Mesenchymal stem cell (in vitro differentiated cells and primary cell): ENCODE measurements at regions not wholly inside any gene's neighbourhood (a gene's known extent, or its start where the extent isn't known, plus 50 kb on each side); places are given as distances from the start of the nearest gene placed in this dataset.
A peak's percentile ranks its signal among the peaks of the same experiment; 100 is the strongest.

Source experiments
- DNase-seq: peaks from one replicate; pipeline ENCODE4 v3.0.0-alpha.2; 2013
- H2AFZ ChIP-seq: one replicate; pipeline ENCODE4 v1.6.1; 2013; ENCODE audit warnings: low read depth, mild to moderate bottlenecking, control low read depth, inconsistent platforms, low read length, moderate library complexity
- H2AK5ac ChIP-seq: 2 replicates; pipeline ENCODE4 v1.6.1; 2013; ENCODE audit warnings: low read length, moderate library complexity, mild to moderate bottlenecking, inconsistent platforms; ENCODE audit not compliant: severe bottlenecking
- H2BK120ac ChIP-seq: one replicate; pipeline ENCODE4 v1.6.1; 2013; ENCODE audit warnings: low read depth, mild to moderate bottlenecking, inconsistent platforms, low read length, moderate library complexity
- H2BK12ac ChIP-seq, 2 experiments: one replicate each; pipeline ENCODE4 v1.6.1; 2013; ENCODE audit warnings: inconsistent platforms in 2 of 2, low read length in 2 of 2, mild to moderate bottlenecking in 2 of 2, moderate library complexity in 2 of 2, control low read depth in 1 of 2
- H2BK15ac ChIP-seq: one replicate; pipeline ENCODE4 v1.6.1; 2013; ENCODE audit warnings: mild to moderate bottlenecking, low read depth, inconsistent platforms; ENCODE audit not compliant: poor library complexity, severe bottlenecking
- H2BK5ac ChIP-seq: 2 replicates; pipeline ENCODE4 v1.6.1; 2013; ENCODE audit warnings: low read depth, mild to moderate bottlenecking, low read length, control low read depth, inconsistent platforms; ENCODE audit not compliant: poor library complexity, severe bottlenecking
- H3K14ac ChIP-seq, 2 experiments: one replicate each; pipeline ENCODE4 v1.6.1; 2013; ENCODE audit warnings: inconsistent platforms in 2 of 2, low read length in 2 of 2, control low read depth in 1 of 2, mild to moderate bottlenecking in 1 of 2, moderate library complexity in 1 of 2
- H3K18ac ChIP-seq, 2 experiments: one replicate each; pipeline ENCODE4 v1.6.1; 2013; ENCODE audit warnings: inconsistent platforms in 2 of 2, low read length in 2 of 2, control low read depth in 1 of 2, low read depth in 1 of 2, mild to moderate bottlenecking in 1 of 2
- H3K23ac ChIP-seq, 2 experiments: one replicate each; pipeline ENCODE4 v1.6.1; 2013; ENCODE audit warnings: inconsistent platforms in 2 of 2, low read length in 2 of 2, mild to moderate bottlenecking in 2 of 2, moderate library complexity in 2 of 2, control low read depth in 1 of 2
- H3K27ac ChIP-seq: 2 replicates; pipeline ENCODE4 v1.5.1; 2013; ENCODE audit warnings: mild to moderate bottlenecking, moderate library complexity, low read length, control low read depth, inconsistent platforms; ENCODE audit not compliant: poor library complexity, severe bottlenecking
- H3K27me3 ChIP-seq, 2 experiments: 2 replicates each; pipeline versions ENCODE4 v1.6.1 to v1.7.0; 2013; ENCODE audit warnings: low read length in 2 of 2, mild to moderate bottlenecking in 2 of 2, moderate library complexity in 2 of 2, control low read depth in 1 of 2, inconsistent platforms in 1 of 2; ENCODE audit not compliant: control insufficient read depth in 1 of 2, insufficient read depth in 1 of 2
- H3K36me3 ChIP-seq, 2 experiments: 2 replicates each; pipeline versions ENCODE4 v1.6.1 to v1.7.0; 2013; ENCODE audit warnings: low read length in 2 of 2, control low read depth in 1 of 2, inconsistent platforms in 1 of 2, low read depth in 1 of 2, mild to moderate bottlenecking in 1 of 2; ENCODE audit not compliant: insufficient read depth in 2 of 2, control insufficient read depth in 1 of 2
- H3K4ac ChIP-seq, 2 experiments: one replicate each; pipeline ENCODE4 v1.6.1; 2013; ENCODE audit warnings: inconsistent platforms in 2 of 2, low read length in 2 of 2, mild to moderate bottlenecking in 2 of 2, moderate library complexity in 2 of 2, control low read depth in 1 of 2, low read depth in 1 of 2
- H3K4me1 ChIP-seq: 2 replicates; pipeline ENCODE4 v1.6.1; 2013; ENCODE audit warnings: low read depth, low read length, control low read depth; ENCODE audit not compliant: control insufficient read depth, insufficient read depth
- H3K4me2 ChIP-seq: 2 replicates; pipeline ENCODE4 v1.6.1; 2013; ENCODE audit warnings: low read length, mild to moderate bottlenecking, inconsistent platforms; ENCODE audit not compliant: poor library complexity, severe bottlenecking
- H3K4me3 ChIP-seq, 2 experiments: 2 replicates each; pipeline versions ENCODE4 v1.5.1 to v1.7.0; 2013; ENCODE audit warnings: low read length in 2 of 2, mild to moderate bottlenecking in 2 of 2, control low read depth in 1 of 2, low read depth in 1 of 2; ENCODE audit not compliant: insufficient read depth in 1 of 2
- H3K79me1 ChIP-seq: replicated peaks from 2 replicates; pipeline ENCODE4 v1.6.1; 2013; ENCODE audit warnings: mild to moderate bottlenecking, control low read depth, low read length, inconsistent platforms; ENCODE audit not compliant: poor library complexity, severe bottlenecking
- H3K9ac ChIP-seq: 2 replicates; pipeline ENCODE4 v1.7.0; 2013; ENCODE audit warnings: mild to moderate bottlenecking, low read length, moderate library complexity
- H3K9me3 ChIP-seq: 2 replicates; pipeline ENCODE4 v1.7.0; 2013; ENCODE audit warnings: mild to moderate bottlenecking, low read length; ENCODE audit not compliant: control insufficient read depth
- H4K8ac ChIP-seq: one replicate; pipeline ENCODE4 v1.6.1; 2013; ENCODE audit warnings: inconsistent platforms, mild to moderate bottlenecking, low read length, moderate library complexity
- H4K91ac ChIP-seq: one replicate; pipeline ENCODE4 v1.6.1; 2013; ENCODE audit warnings: mild to moderate bottlenecking, low read length, inconsistent platforms
- WGBS: methylation state at CpG from one replicate; pipeline ENCODE4 v1.1.7; 2013; ENCODE audit warnings: mixed read lengths; 5-methylcytosine and 5-hydroxymethylcytosine counted together

DNA sequence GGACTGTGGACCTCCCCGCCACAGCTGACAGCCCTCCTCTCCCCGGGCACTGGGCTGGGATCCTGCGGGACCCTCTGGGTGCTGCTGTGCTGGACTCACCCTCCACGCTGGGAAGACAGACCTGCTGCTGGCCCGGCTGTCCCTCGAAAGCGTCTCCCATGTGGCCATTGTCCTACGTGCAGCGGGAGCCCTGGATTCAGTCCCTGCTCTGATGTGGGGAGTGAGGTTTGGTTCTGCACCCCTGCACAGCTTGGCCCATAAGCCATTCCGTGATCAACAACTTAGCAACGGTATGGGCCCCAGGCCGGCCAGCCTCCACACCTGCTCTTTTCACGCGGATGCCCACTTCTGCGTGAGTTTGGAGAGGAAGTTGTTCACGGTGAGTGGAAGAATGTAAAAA, 195.2 kb downstream of the TEX29 start:
- no peak overlapping the region for H3K4me3 ChIP-seq
- H3K23ac ChIP-seq, result no peak overlapping the region

DNA sequence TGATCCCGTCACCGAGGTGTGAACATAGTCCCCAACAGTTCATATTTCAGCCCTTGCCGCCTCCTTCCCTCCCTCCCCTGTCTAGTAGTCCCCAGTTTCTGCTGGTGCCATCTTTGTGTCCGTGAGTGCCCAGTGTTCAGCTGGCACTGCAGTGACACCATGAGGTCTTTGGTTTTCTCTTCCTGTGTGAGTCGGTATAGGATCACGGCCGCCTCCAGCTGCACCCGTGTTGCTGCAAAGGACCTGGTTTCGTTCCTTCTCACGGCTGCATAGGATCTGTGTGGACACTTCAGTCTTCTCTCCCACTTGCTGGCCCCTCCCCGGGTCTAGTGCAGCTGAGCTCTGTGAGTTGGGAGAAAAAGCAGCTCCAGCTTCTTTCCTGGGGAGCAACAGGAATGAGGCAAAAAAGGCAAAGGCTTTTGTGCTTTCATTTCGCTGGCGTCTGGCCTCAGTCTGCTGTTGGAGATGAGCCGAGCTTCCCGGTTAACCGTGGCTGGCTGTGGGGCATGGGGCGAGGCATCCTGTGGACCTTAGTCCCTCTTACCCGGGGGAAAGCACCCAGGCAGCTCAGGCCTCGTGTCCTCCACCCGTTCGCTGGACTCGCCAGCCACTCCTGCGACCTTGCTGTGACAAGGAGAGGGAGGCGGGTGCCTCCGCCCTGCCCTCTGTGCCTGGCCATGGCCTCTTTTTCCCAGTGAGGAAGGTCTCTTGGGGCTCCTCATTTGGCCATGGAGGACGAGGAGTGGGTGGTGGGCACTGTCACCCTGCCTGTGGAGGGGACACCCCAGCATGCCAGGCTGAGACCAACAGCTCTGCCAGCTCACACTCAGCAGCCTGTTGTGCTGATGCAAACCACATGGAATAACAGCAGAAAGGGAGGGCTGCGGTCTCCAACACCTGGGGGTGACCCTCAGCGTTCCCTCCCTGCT, 196.5 kb downstream of the TEX29 start:
- Histone ChIP-seq H3K27me3 (peaks cover 0 to 3% of the 10 kb centered on the region in 2 experiments), H2BK12ac (no peak overlapping the region), H3K9ac (no peak overlapping the region), H2AK5ac (no peak overlapping the region), H2AFZ (no peak overlapping the region), H3K36me3 (no peaks in the 10 kb centered on the region), H3K4me1 (no peaks in the 10 kb centered on the region), H2BK15ac (no peak overlapping the region), H2BK120ac (no peak overlapping the region), H3K14ac (no peak overlapping the region), H4K91ac (no peak overlapping the region), H3K18ac (no peak overlapping the region), H3K79me1 (no peaks in the 10 kb centered on the region), H3K9me3 (no peaks in the 10 kb centered on the region), H3K4me3 (peak overlapping the region; percentile 15 to 59), H3K4me2 (no peak overlapping the region), H4K8ac (no peak overlapping the region), H3K23ac (no peak overlapping the region), H2BK5ac (no peak overlapping the region), H3K4ac (no peak overlapping the region), H3K27ac (no peak overlapping the region)
- 79% methylated on average over 28 of the region's 28 CpGs for WGBS
- DNase-seq, result no peak

More for the DNA sequence above, 195.2 kb downstream of the TEX29 start:
- Histone ChIP-seq H2AFZ (no peak overlapping the region), H3K9ac (no peak overlapping the region), H3K4ac (no peak overlapping the region), H3K4me1 (no peaks in the 10 kb centered on the region), H2BK12ac (no peak overlapping the region), H2BK15ac (no peak overlapping the region), H4K91ac (no peak overlapping the region), H3K14ac (no peak overlapping the region), H3K36me3 (no peaks in the 10 kb centered on the region), H3K27ac (no peak overlapping the region), H2AK5ac (no peak overlapping the region), H4K8ac (no peak overlapping the region), H3K79me1 (no peaks in the 10 kb centered on the region), H3K18ac (no peak overlapping the region), H3K4me2 (no peak overlapping the region), H2BK120ac (no peak overlapping the region), H3K9me3 (no peaks in the 10 kb centered on the region), H3K27me3 (peaks cover 0 to 3% of the 10 kb centered on the region in 2 experiments), H2BK5ac (no peak overlapping the region)
- no peak for DNase-seq
- 87% methylated on average over 16 of the region's 16 CpGs for WGBS

DNA sequence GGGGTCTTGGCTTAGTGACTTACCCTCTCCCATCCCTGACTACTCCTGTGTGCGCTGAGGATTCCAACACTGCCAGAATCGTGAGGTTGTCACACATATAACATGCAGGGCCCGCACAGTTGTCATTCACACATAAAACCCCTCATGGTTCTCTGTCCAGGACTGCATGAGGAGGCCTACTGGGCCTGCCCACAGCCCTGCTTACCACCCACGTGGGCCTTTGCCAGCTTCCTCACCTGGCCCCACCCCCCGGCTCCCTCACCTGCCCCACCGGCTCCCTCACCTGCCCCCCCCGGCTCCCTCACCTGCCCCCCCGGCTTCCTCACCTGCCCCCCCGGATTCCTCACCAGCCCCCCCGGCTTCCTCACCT, 197.2 kb downstream of the TEX29 start:
- H3K36me3 ChIP-seq, result no peaks in the 10 kb centered on the region
- H3K18ac ChIP-seq, result no peak overlapping the region
- H2AK5ac ChIP-seq, result no peak overlapping the region
- H4K91ac ChIP-seq, result no peak overlapping the region
- no peak overlapping the region for H2BK5ac ChIP-seq
- peaks cover 0 to 6% of the 10 kb centered on the region in 2 experiments for H3K27me3 ChIP-seq
- peak overlapping the region in 1 of 2 experiments; percentile 15 for H3K4me3 ChIP-seq
- H2AFZ ChIP-seq, result no peak overlapping the region
- no peaks in the 10 kb centered on the region for H3K79me1 ChIP-seq
- no peak overlapping the region for H3K9ac ChIP-seq
- no peak for DNase-seq
- no peak overlapping the region for H3K4ac ChIP-seq
- no peak overlapping the region for H2BK120ac ChIP-seq
- no peak overlapping the region for H3K23ac ChIP-seq
- H2BK12ac ChIP-seq, result no peak overlapping the region
- H3K14ac ChIP-seq, result no peak overlapping the region
- no peak overlapping the region for H4K8ac ChIP-seq
- no peaks in the 10 kb centered on the region for H3K9me3 ChIP-seq
- H2BK15ac ChIP-seq, result no peak overlapping the region
- no peak overlapping the region for H3K27ac ChIP-seq
- no peaks in the 10 kb centered on the region for H3K4me1 ChIP-seq
- H3K4me2 ChIP-seq, result no peak overlapping the region
- WGBS, result 73% methylated on average over 2 of the region's 10 CpGs

DNA sequence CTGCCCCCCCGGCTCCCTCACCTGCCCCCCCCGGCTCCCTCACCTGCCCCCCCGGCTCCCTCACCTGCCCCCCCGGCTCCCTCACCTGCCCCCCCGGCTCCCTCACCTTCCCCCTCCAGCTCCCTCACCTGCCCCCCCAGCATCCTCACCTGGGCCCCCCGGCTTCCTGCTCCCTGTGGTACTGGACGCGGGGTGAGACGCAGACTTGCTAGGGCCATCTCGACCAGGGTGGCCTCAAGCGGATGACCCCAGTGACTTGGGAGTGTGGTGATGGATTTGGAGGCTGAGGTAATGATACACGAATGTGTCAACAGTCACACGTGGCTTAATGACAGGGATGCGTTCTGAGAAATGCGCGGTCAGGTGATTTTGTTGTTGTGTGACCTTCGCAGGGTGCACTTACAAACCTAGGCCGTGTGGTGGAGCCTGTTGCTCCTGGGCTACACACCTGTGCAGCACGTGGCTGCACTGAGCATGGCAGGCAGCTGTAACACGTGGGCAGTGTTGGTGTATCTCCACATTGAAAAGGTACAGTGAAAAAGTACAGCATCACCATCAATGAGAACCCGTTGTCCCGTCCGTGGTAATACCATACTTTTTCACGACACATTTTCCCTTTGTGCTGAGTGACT, 197.8 kb downstream of the TEX29 start:
- no peak overlapping the region for H3K4me2 ChIP-seq
- H3K9ac ChIP-seq, result no peak overlapping the region
- H3K14ac ChIP-seq, result no peak overlapping the region
- no peak overlapping the region for H3K4ac ChIP-seq
- DNase-seq, result no peak
- no peak overlapping the region for H4K91ac ChIP-seq
- peaks cover 0 to 6% of the 10 kb centered on the region in 2 experiments for H3K27me3 ChIP-seq
- no peak overlapping the region for H2AK5ac ChIP-seq
- no peak overlapping the region for H2BK15ac ChIP-seq
- H3K9me3 ChIP-seq, result no peaks in the 10 kb centered on the region
- H3K27ac ChIP-seq, result no peak overlapping the region
- H2BK120ac ChIP-seq, result no peak overlapping the region
- H3K4me1 ChIP-seq, result no peaks in the 10 kb centered on the region
- 81% methylated on average over 19 of the region's 24 CpGs for WGBS
- no peak overlapping the region for H4K8ac ChIP-seq
- no peak overlapping the region for H3K23ac ChIP-seq
- no peak overlapping the region for H2AFZ ChIP-seq
- H3K36me3 ChIP-seq, result no peaks in the 10 kb centered on the region
- H3K18ac ChIP-seq, result no peak overlapping the region
- H2BK12ac ChIP-seq, result no peak overlapping the region
- H3K4me3 ChIP-seq, result no peak overlapping the region
- no peaks in the 10 kb centered on the region for H3K79me1 ChIP-seq
- no peak overlapping the region for H2BK5ac ChIP-seq
